ENCODE measurements at regions not wholly inside any gene's neighbourhood (a gene's known extent, or its start where the extent isn't known, plus 50 kb on each side); places are given as distances from the start of the nearest gene placed in this dataset.

GRCh38 chr22:26912655-26913345, 255.4 kb downstream of the MIAT start:
- Histone ChIP-seq H3K36me3 (no peaks in the 10 kb centered on the region), H3K4me2 (no peak overlapping the region), H3K4me3 (no peak overlapping the region), H3K9me3 (replicated peaks in 1 of 11) (no peaks in the 10 kb centered on the region), H3K27me3 (no peaks in the 10 kb centered on the region), H4K20me1 (no peaks in the 10 kb centered on the region; a peak in 1 of 22 replicates), H3K4me1 (no peaks in the 10 kb centered on the region), H3K27ac (no peak overlapping the region), H3K9ac (no peak overlapping the region)
- TF ChIP-seq Cebpa-rat (IDR thresholded peaks at IDR 0.05), result no peak

DNA sequence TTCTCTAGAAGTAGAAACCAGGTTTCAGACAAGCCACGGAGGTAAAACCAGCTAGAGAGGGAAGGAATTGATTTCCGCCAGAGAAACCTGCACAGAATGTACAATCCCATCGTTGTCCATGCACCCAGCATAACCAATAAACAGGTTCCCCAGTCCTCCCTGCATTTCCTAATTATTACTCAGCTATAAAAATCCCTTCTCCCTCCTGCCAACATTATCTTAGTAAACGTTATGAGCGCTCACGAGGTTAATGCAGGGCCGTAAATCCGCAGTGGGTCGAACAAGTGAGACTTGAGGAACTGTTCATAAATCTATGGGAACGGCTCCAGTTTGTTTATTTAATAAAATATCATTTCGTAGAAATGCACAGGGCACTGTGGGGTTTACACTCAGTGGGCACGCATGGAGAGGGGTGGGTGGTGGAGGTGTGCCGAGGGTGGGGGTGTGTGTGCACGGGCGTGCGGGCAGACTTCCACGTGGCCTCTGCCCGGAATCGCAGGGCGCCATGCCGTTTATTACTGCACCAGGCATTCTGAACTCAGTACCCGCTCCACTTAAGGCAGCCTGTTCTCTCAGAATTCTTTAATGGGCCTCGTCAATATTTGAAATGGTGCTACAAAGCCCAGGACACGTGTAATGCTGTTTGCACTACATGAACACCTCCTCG, 257.3 kb downstream of the MIAT start:
- no peak overlapping the region for H3K4me3 ChIP-seq
- H4K20me1 ChIP-seq, result no peaks in the 10 kb centered on the region; a peak in 1 of 22 replicates
- no peaks in the 10 kb centered on the region for H3K4me1 ChIP-seq
- no peak overlapping the region for H3K27ac ChIP-seq
- H3K4me2 ChIP-seq, result no peak overlapping the region
- H3K36me3 ChIP-seq, result no peaks in the 10 kb centered on the region
- no peak overlapping the region for H3K9ac ChIP-seq
- H3K9me3 ChIP-seq (replicated peaks in 1 of 11), result no peaks in the 10 kb centered on the region
- no peaks in the 10 kb centered on the region for H3K27me3 ChIP-seq
- no peak for TF ChIP-seq Cebpa-rat (IDR thresholded peaks at IDR 0.05)

DNA sequence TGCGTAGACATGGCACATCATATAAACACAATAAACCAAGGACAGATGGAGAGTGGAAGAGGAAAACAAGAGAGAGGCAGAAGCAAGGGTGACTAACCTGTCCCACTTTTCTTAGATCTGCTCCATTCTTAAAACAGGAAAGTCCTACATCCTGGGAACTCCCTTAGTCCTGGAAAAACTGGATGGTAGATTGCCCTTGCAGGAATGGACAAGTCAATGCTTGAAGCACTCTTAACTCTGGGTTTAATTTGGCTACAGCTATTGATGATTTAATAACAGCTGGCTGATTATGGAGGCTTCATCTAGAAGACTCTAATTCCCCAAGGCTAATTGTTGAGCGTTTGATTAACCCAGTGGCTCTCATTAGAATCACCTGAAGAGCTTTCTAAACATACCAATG, 258.8 kb downstream of the MIAT start:
- H3K36me3 ChIP-seq, result no peaks in the 10 kb centered on the region
- no peak overlapping the region for H3K4me3 ChIP-seq
- no peaks in the 10 kb centered on the region for H3K4me1 ChIP-seq
- H3K27me3 ChIP-seq, result no peaks in the 10 kb centered on the region
- no peak overlapping the region for H3K4me2 ChIP-seq
- TF ChIP-seq Cebpa-rat (IDR thresholded peaks at IDR 0.05), result no peak
- no peaks in the 10 kb centered on the region; a peak in 1 of 22 replicates for H4K20me1 ChIP-seq
- H3K9me3 ChIP-seq (replicated peaks in 1 of 11), result no peaks in the 10 kb centered on the region
- H3K9ac ChIP-seq, result no peak overlapping the region
- no peak overlapping the region for H3K27ac ChIP-seq

GRCh38 chr22:26918226-26918625, 260.8 kb downstream of the MIAT start:
- no peaks in the 10 kb centered on the region for H3K27me3 ChIP-seq
- no peak overlapping the region for H3K27ac ChIP-seq
- no peak overlapping the region for H3K9ac ChIP-seq
- H3K36me3 ChIP-seq, result no peaks in the 10 kb centered on the region
- peaks cover 0 to 8% (median 0%) of the 10 kb centered on the region in 11 experiments; a peak in 2 of 22 replicates for H4K20me1 ChIP-seq
- no peak for TF ChIP-seq Cebpa-rat (IDR thresholded peaks at IDR 0.05)
- H3K4me3 ChIP-seq, result no peak overlapping the region
- H3K4me2 ChIP-seq, result no peak overlapping the region
- H3K4me1 ChIP-seq, result no peaks in the 10 kb centered on the region
- no peaks in the 10 kb centered on the region for H3K9me3 ChIP-seq (replicated peaks in 1 of 11)

DNA sequence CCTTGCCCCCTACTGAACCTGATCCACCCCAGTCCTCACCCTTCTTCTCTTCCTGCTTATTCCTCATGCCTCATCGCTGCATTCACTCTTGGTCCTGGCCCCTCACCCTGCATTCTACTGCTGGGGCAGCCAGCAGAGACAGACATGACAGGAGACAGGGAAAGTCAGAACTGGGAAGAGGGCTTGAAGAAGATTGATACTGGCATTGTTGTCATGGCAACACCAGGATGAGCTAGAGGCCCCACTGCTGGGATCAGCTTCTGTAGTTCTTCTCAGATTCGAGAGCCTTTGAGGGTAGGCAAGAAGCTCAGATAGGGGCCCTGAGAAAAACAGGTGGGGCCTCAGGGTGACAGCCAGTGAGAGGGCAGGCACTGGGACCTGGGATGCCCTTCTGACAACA, 264.3 kb downstream of the MIAT start:
- H4K20me1 ChIP-seq, result peaks cover 0 to 12% (median 0%) of the 10 kb centered on the region in 11 experiments; a peak in 2 of 22 replicates
- no peak overlapping the region for H3K27ac ChIP-seq
- TF ChIP-seq Cebpa-rat (IDR thresholded peaks at IDR 0.05), result no peak
- H3K4me3 ChIP-seq, result no peak overlapping the region
- H3K27me3 ChIP-seq, result no peaks in the 10 kb centered on the region
- no peak overlapping the region for H3K9ac ChIP-seq
- no peak overlapping the region for H3K4me2 ChIP-seq
- H3K9me3 ChIP-seq (replicated peaks in 1 of 11), result no peaks in the 10 kb centered on the region
- H3K4me1 ChIP-seq, result no peaks in the 10 kb centered on the region
- no peaks in the 10 kb centered on the region for H3K36me3 ChIP-seq

- Histone ChIP-seq H3K4me2 (no peak overlapping the region), H4K20me1 (peaks cover 0 to 12% (median 0%) of the 10 kb centered on the region in 11 experiments; a peak in 2 of 22 replicates), H3K9ac (no peak overlapping the region), H3K36me3 (no peaks in the 10 kb centered on the region), H3K4me1 (no peaks in the 10 kb centered on the region), H3K27ac (no peak overlapping the region), H3K4me3 (no peak overlapping the region), H3K27me3 (no peaks in the 10 kb centered on the region), H3K9me3 (replicated peaks in 1 of 11) (no peaks in the 10 kb centered on the region)
- TF ChIP-seq Cebpa-rat (IDR thresholded peaks at IDR 0.05), result no peak
Measured at GRCh38 chr22:26922806-26923205, 265.4 kb downstream of the MIAT start.

DNA sequence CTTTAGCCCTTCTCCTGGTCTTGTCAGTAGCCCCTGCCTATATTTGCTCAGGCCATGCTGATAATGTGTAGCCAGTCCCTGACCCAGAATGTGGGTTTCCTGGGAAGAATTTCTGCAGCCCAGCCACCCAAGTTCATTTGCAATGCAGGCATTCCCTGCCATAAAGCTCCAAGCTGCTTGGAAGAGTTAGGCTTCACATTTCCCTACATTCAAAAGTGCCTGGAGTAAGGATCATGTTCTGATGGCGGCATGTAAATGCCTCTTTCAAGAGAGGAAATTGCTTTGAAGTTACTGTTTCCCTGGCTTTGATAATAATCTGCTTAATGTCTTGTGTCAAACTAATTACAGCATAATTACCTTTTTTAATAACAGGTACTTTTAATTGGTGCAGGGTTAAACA, 266.1 kb downstream of the MIAT start:
- no peak overlapping the region for H3K4me3 ChIP-seq
- H3K9me3 ChIP-seq (replicated peaks in 1 of 11), result no peaks in the 10 kb centered on the region
- no peaks in the 10 kb centered on the region for H3K4me1 ChIP-seq
- H3K27ac ChIP-seq, result no peak overlapping the region
- H4K20me1 ChIP-seq, result peaks cover 0 to 12% (median 0%) of the 10 kb centered on the region in 11 experiments; a peak in 2 of 22 replicates
- H3K36me3 ChIP-seq, result no peaks in the 10 kb centered on the region
- no peaks in the 10 kb centered on the region for H3K27me3 ChIP-seq
- H3K9ac ChIP-seq, result no peak overlapping the region
- H3K4me2 ChIP-seq, result no peak overlapping the region
- TF ChIP-seq Cebpa-rat (IDR thresholded peaks at IDR 0.05), result no peak

- no peak overlapping the region for H3K4me2 ChIP-seq
- no peak overlapping the region for H3K27ac ChIP-seq
- H3K27me3 ChIP-seq, result no peaks in the 10 kb centered on the region
- no peak overlapping the region for H3K4me3 ChIP-seq
- H3K9me3 ChIP-seq (replicated peaks in 1 of 11), result no peaks in the 10 kb centered on the region
- H3K9ac ChIP-seq, result no peak overlapping the region
- no peak for TF ChIP-seq Cebpa-rat (IDR thresholded peaks at IDR 0.05)
- H3K36me3 ChIP-seq, result no peaks in the 10 kb centered on the region
- H3K4me1 ChIP-seq, result no peaks in the 10 kb centered on the region
- H4K20me1 ChIP-seq, result peaks cover 0 to 8% (median 0%) of the 10 kb centered on the region in 11 experiments; a peak in 2 of 22 replicates
Measured at GRCh38 chr22:26927821-26928220, 270.4 kb downstream of the MIAT start.

- TF ChIP-seq Cebpa-rat (IDR thresholded peaks at IDR 0.05), result no peak
- Histone ChIP-seq H3K36me3 (no peaks in the 10 kb centered on the region), H3K9ac (no peak overlapping the region), H3K9me3 (replicated peaks in 1 of 11) (0 out of 22 replicates have a peak, but pooled peaks cover 0 to under 1% (median 0%) of the 10 kb centered on the region in 11 experiments), H4K20me1 (no peaks in the 10 kb centered on the region), H3K27ac (no peak overlapping the region), H3K4me3 (no peak overlapping the region), H3K27me3 (no peaks in the 10 kb centered on the region), H3K4me2 (no peak overlapping the region), H3K4me1 (no peaks in the 10 kb centered on the region)
Measured at GRCh38 chr22:26931471-26931870, 274.1 kb downstream of the MIAT start.

Data from BLaER1 treated with 17β-estradiol and CSF1 and Interleukin-3, amounts not matched to agents 10 nM and 100 nM (cell line).